HG03565 (cell line): ENCODE measurements at regions not wholly inside any gene's neighbourhood (a gene's known extent, or its start where the extent isn't known, plus 50 kb on each side); places are given as distances from the start of the nearest gene placed in this dataset.
"Not testable (repeated sequence)": the region's sequence is repeated elsewhere in the genome, so short reads cannot be mapped to it uniquely, and the experiment has no call there.

ENCODE experiments used
- ATAC-seq: cut with Tn5 transposase; IDR thresholded peaks from one replicate; pipeline ENCODE4 v1.9.1; 2021; ENCODE audit warnings: mild to moderate bottlenecking, moderate library complexity; ENCODE audit not compliant: unreplicated experiment

DNA sequence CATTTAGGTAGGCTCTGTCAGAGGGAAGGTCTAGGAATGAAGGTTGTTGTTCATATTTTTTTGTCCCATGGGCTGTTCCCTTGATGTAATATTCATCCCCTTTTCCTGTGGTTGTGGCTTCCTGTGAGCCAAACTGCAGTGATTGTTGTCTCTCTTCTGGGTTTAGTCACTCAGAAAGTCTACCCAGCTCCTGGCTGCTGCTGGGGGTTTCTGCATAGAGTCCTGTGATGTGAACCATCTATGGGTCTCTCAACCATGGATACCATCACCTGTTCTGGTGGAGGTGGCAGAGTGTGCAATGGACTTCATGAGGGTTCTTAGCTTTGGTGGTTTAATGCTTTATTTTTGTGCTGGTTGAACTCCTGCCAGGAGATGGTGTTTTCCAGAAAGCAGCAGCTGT is 122.8 kb downstream of the ZC4H2 start:
- ATAC-seq, result no peak

DNA sequence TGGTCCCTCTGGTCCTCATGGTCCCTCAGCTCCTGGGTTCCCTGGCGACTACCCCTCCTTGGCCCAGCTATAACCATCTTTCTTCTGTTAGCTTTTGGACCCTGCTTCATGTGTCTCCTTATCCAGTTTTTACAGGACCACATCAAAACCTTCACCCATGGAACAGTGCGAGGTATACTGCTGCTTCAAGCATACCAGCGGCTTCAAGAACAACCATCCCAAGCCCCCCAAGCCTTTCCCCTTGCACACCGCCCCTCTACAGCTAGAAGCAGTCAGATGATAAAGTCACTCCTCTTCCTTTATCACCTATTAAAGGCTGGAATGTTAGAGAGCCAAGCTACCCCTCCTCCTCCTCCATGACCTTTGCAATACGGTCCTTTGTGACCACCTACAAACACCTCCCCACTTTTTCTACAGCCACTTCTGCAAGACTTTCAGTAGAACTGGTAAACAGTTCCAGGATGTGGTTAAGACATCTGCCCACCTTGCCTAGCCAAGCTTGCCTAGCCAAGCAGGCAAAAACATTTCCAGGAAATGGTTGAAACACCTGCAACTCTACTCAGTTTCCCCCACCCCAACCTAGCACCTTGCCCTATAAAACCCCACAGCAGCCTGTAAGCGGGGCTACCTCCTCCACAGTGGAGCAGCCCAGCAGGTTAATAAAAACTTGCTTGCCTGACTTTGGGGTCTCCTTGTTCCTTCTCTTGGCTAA is 125.7 kb downstream of the ZC4H2 start:
- ATAC-seq, result no peak

DNA sequence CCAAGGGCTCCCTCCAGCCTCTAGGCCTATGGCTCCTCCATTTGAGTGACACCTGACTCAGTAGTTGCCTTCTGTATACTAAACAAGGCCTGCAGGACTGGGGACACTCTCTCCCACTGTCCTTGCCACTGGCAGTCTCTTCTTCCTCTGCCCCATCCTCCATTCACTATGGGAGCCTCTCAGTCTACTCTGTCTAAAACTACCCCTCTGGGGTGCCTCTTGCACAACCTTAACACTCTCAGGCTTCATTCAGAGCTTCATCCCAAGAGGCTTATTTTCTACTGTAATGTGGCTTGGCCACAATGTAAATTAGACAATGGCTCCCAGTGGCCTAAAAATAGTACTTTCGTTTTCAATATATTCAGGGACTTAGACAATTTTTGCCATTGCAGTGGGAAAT is 133.0 kb downstream of the ZC4H2 start:
- no peak for ATAC-seq

DNA sequence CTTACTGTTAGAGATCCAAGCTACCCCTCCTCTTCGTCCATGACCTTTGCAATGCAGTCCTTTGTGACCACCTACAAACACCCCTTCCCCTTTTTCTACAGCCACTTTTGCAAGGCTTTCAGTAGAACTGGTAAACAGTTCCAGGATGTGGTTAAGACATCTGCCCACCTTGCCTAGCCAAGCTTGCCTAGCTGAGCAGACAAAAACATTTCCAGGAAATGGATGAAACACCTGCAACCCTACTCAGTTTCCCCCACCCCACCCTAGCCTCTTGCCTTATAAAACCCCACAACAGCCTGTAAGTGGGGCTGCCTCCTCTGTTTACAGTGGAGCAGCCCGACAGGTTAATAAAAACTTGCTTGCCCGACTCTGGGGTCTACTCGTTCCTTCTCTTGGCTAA is 133.8 kb downstream of the ZC4H2 start:
- ATAC-seq, result peak; percentile 43

DNA sequence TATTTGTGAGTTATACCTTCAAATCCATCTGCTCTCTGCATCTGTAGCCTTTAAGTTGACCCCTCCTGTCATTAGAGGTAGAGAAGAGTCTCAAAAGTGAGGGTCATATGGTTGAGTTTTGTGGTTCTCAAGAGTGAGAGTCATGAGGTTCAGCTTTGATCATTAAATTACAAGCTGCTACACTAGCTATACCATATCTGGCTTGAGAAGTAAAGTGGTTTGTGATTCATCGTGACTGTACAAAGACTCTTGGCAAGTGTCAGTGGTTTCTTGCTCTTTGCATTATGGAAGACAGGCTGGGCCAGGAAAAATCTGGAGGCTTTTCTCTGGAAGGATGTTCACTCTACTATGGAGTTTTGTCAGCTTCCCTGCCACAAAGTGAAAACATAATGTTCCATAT is 170.6 kb downstream of the ZC4H2 start:
- no peak for ATAC-seq

DNA sequence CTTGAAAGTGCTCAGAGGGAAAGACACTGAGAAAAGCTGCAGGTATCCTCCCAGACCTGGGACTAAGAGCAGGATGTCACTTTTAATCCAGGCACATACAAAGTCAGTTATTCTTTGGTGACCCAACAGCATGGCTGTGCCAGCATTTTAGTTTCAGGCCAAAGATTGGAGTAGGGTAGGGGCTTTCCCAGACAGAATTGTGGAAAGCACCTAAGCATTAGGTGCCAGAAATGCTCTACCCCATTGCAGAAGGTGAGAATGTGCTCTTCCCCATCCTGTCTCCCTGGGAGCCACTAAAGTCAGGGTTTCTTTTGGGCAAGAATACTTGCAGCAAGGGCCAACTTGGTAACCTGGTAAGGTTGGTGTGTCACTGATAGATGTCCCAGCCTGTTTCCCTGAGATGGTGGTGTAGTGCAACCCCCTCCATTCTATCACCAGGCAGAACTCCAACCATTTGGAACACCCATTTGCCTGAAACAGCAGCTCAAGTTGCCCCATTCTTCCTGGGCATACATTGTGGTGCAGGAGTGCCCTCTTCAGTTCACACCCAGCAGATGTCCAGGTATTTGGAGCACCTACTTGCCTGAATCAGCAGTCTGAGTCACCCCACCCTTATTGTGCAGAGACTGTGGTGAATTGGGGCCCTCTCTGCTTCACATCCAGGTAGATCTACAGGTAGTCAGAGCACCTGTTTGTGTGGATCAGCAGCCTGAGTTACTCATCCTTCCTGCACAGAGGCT is 183.5 kb downstream of the ZC4H2 start:
- ATAC-seq, result no peak

DNA sequence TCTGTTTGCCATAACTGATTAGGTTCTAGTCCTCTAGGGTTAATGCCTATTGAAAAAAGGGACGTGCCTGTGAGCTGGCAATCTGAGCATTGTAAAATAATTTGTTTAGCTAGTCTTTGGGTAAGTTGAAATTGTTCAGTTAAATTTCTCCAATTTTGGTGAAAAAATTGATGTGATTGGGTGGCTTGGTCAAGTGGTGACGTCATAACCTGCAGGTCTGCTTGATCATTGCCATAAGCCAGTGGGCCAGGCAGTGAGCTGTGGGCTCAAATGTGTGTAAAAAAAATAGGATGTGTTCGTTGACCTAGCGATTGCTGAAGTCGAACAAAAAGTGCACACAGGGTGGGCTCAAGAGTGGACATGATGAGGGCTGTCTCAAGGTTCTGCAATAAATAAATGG is 193.3 kb downstream of the ZC4H2 start:
- no peak for ATAC-seq

DNA sequence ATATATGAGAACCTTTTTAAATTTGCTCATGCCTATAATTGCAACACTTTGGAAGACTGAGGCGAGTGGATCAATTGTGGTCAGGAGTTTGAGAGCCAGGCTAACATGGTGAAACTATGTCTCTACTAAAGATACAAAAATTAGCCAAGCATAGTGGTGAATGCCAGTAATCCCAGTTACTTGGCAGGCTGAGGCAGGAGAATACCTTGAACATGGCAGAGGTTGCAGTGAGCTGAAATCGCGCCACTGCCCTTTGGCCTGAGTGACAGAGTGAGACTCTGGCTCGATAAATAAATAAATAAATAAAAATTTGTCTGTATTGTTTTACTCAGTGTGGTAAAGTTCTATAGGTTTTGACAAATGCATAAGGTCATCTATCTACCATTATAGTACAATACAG is 218.2 kb downstream of the ZC4H2 start:
- no peak for ATAC-seq

DNA sequence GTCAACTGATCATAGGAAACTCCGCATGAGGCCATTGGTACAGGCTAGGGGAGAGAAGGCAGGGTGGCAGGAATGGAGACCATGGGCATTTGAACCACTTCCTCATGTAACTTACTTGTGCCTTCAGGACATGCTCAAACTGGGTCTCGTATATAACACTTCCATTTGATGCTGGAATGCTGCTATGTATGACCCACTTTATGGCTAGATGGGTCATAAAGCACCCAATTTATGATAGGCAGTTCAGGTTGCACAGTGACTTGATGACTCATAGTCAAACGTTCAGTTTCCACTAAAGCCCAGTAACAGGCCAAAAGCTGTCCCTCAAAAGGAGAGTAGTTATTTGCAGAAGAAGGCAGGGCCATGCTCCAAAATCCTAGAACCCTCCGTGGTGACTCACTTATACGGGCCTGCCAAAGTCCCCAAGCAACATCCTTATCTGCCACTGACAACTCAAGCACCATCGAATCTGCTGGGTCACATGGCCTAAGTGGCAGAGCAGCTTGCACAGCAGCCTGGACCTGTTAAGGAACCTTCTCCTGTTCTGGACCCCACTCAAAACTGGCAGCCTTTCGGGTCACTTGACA is 236.4 kb downstream of the ZC4H2 start:
- ATAC-seq, result no peak

DNA sequence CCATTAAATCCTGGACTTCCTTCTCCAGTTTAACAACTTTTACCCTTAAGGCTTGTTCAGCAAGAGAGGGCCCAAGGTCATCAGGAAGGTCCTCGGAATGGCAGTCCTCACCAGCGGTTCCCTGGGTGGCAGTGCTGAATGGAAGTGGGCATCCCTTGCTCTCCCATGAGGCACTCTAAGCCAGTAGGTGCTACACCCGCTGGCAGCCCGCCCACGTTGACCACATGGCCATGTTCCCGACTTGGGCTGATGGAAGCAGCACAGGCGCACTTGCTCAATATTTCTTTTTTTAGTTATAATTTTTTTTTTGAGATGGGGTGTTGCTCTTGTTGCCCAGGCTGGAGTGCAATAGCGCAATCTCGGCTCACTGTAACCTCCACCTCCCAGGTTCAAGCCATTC is 277.9 kb downstream of the ZC4H2 start:
- no peak for ATAC-seq

DNA sequence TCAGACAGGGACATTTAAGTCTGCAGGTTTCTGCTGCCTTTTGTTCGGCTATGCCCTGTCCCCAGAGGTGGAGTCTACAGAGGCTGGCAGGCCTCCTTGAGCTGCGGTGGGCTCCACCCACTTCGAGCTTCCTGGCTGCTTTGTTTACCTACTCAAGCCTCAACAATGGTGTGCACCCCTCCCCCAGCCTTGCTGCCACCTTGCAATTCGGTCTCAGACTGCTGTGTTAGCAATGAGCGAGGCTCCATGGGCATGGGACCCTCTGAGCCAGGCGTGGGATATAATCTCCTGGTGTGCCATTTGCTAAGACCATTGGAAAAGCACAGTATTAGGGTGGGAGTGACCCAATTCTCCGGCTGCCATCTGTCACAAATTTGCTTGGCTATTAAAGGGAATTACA is 280.9 kb downstream of the ZC4H2 start:
- not testable (repeated sequence) for ATAC-seq

DNA sequence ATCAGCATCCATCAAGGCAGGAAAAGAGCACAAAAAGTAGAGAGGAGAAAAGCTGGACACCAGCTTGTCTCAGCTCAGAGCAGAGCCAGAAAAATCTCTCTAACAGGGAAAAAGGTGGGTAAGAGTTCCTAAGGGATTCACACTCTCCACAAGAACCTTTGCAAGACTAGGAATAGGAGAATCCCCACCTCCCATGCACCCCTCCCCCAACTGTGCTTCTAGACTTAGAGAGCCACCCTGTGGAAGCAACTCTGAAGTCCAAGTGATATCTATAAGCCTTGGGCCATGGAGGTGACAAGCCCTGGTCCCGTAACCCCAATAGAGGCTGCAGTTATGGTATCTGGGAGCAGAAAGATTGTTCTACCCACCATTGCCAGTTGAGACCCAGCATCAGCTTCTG is 267.6 kb upstream of the MTMR8 start:
- ATAC-seq, result no peak

DNA sequence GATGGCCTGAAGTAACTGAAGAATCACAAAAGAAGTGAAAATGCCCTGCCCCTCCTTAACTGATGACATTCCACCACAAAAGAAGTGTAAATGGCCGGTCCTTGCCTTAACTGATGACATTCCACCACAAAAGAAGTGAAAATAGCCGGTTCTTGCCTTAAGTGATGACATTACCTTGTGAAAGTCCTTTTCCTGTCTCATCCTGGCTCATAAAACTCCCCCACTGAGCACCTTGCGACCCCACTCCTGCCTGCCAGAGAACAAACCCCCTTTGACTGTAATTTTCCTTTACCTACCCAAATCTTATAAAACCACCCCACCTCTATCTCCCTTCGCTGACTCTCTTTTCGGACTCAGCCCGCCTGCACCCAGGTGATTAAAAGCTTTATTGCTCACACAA is 262.0 kb upstream of the MTMR8 start:
- ATAC-seq, result not testable (repeated sequence)

DNA sequence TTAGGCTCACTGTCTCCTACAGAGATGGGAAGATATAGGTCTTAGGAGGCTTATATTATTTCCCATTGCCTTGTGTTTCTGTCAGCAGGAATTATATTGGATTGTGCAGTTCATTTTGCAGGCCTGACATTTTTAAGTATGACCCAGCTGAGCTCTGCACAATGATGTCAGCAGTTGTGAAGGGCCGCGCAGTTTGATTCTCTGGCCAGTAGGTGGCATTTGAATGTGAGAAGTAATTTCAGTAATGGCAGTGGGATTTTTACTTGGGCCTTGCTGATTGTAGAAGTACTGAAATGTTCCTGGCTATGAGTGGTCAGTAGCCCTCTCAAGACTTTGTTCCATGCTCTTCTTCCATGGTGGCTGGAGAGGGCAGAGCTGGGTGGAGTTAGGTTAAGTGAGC is 247.2 kb upstream of the MTMR8 start:
- ATAC-seq, result no peak
